ENCODE measurements at regions not wholly inside any gene's neighbourhood (a gene's known extent, or its start where the extent isn't known, plus 50 kb on each side); places are given as distances from the start of the nearest gene placed in this dataset.
A peak's percentile ranks its signal among the peaks of the same experiment; 100 is the strongest.

- Mint-ChIP-seq H3K4me3 (no peak overlapping the region), H3K9me3 (peaks cover 2% of the 10 kb centered on the region), H3K4me1 (no peaks in the 10 kb centered on the region), H3K27ac (ENCODE audit: unreplicated experiment) (no peak overlapping the region), H3K27me3 (ENCODE audit: low read depth) (no peaks in the 10 kb centered on the region), H3K36me3 (ENCODE audit: low read depth) (no peaks in the 10 kb centered on the region)
- no peak for DNase-seq (ENCODE audit: low read depth, low spot score)
- no peak for TF ChIP-seq CTCF (conservative IDR thresholded peaks at IDR 0.05)
Observed at GRCh38 chr5:4068171-4068570, 472.5 kb downstream of the IRX1 start.

GRCh38 chr5:4078544-4078943 lies 482.9 kb downstream of the IRX1 start:
- no peak for DNase-seq (ENCODE audit: low read depth, low spot score)
- Mint-ChIP-seq H3K27me3 (ENCODE audit: low read depth) (no peaks in the 10 kb centered on the region), H3K36me3 (ENCODE audit: low read depth) (no peaks in the 10 kb centered on the region), H3K4me1 (peaks cover 19% of the 10 kb centered on the region), H3K4me3 (no peak overlapping the region), H3K9me3 (peaks cover 5% of the 10 kb centered on the region), H3K27ac (ENCODE audit: unreplicated experiment) (no peak overlapping the region)
- TF ChIP-seq CTCF (conservative IDR thresholded peaks at IDR 0.05): no peak

- no peak for TF ChIP-seq CTCF (conservative IDR thresholded peaks at IDR 0.05)
- no peak overlapping the region for H3K4me3 Mint-ChIP-seq
- peaks cover 5% of the 10 kb centered on the region for H3K9me3 Mint-ChIP-seq
- peaks cover 19% of the 10 kb centered on the region for H3K4me1 Mint-ChIP-seq
- no peak for DNase-seq (ENCODE audit: low read depth, low spot score)
- no peaks in the 10 kb centered on the region for H3K36me3 Mint-ChIP-seq (ENCODE audit: low read depth)
- H3K27me3 Mint-ChIP-seq (ENCODE audit: low read depth): no peaks in the 10 kb centered on the region
- H3K27ac Mint-ChIP-seq (ENCODE audit: unreplicated experiment): no peak overlapping the region
Observed at GRCh38 chr5:4079831-4080230, 484.2 kb downstream of the IRX1 start.

- no peak for TF ChIP-seq CTCF (conservative IDR thresholded peaks at IDR 0.05)
- no peak overlapping the region for H3K4me3 Mint-ChIP-seq
- H3K36me3 Mint-ChIP-seq (ENCODE audit: low read depth): no peaks in the 10 kb centered on the region
- H3K27me3 Mint-ChIP-seq (ENCODE audit: low read depth): no peaks in the 10 kb centered on the region
- DNase-seq (ENCODE audit: low read depth, low spot score): no peak
- peaks cover 2% of the 10 kb centered on the region for H3K9me3 Mint-ChIP-seq
- peaks cover 19% of the 10 kb centered on the region for H3K4me1 Mint-ChIP-seq
- H3K27ac Mint-ChIP-seq (ENCODE audit: unreplicated experiment): peak overlapping the region; percentile 23
Observed at GRCh38 chr5:4080370-4080769, 484.7 kb downstream of the IRX1 start.

GRCh38 chr5:4081059-4081458 lies 485.4 kb downstream of the IRX1 start:
- Mint-ChIP-seq H3K4me3 (no peak overlapping the region), H3K36me3 (ENCODE audit: low read depth) (no peaks in the 10 kb centered on the region), H3K4me1 (peaks cover 19% of the 10 kb centered on the region), H3K27me3 (ENCODE audit: low read depth) (no peaks in the 10 kb centered on the region), H3K9me3 (no peaks in the 10 kb centered on the region), H3K27ac (ENCODE audit: unreplicated experiment) (no peak overlapping the region)
- DNase-seq (ENCODE audit: low read depth, low spot score): no peak
- no peak for TF ChIP-seq CTCF (conservative IDR thresholded peaks at IDR 0.05)

- no peak for DNase-seq (ENCODE audit: low read depth, low spot score)
- Mint-ChIP-seq H3K4me1 (peaks cover 19% of the 10 kb centered on the region), H3K36me3 (ENCODE audit: low read depth) (no peaks in the 10 kb centered on the region), H3K27me3 (ENCODE audit: low read depth) (no peaks in the 10 kb centered on the region), H3K4me3 (no peak overlapping the region), H3K27ac (ENCODE audit: unreplicated experiment) (no peak overlapping the region), H3K9me3 (no peaks in the 10 kb centered on the region)
- no peak for TF ChIP-seq CTCF (conservative IDR thresholded peaks at IDR 0.05)
Observed at GRCh38 chr5:4081466-4081865, 485.8 kb downstream of the IRX1 start.

Data from neural crest cell (in vitro differentiated cells).